ENCODE measurements at regions not wholly inside any gene's neighbourhood (a gene's known extent, or its start where the extent isn't known, plus 50 kb on each side); places are given as distances from the start of the nearest gene placed in this dataset.

- TF ChIP-seq CTCF (IDR thresholded peaks at IDR 0.05), result no peak
- TF ChIP-seq POLR2A (IDR thresholded peaks at IDR 0.05), result no peak
These were observed 435.3 kb downstream of the MDFIC start for GRCh38 chr7:115356999-115357702.
